ENCODE measurements at regions not wholly inside any gene's neighbourhood (a gene's known extent, or its start where the extent isn't known, plus 50 kb on each side); places are given as distances from the start of the nearest gene placed in this dataset.

GRCh38 chr1:227428803-227429202, 110.5 kb upstream of the CDC42BPA start:
- Histone ChIP-seq H3K9ac (ENCODE audit: extremely low read depth, insufficient read length, low read length) (no peak overlapping the region), H4K91ac (ENCODE audit: insufficient read length, low read depth, low read length) (no peak overlapping the region), H3K14ac (ENCODE audit: insufficient read depth, low read length) (no peak overlapping the region), H3K23me2 (ENCODE audit: insufficient read length, low read depth, low read length, poor library complexity, severe bottlenecking) (no peaks in the 10 kb centered on the region), H3K4me1 (ENCODE audit: insufficient read depth, low read length) (peaks cover 4% of the 10 kb centered on the region; the same call in 1 of the 2 replicates), H3K56ac (ENCODE audit: insufficient read length, low read depth, low read length) (no peak overlapping the region), H3K9me3 (ENCODE audit: control insufficient read depth, low read depth, low read length) (no peaks in the 10 kb centered on the region), H2BK15ac (ENCODE audit: low read depth, low read length) (no peak overlapping the region), H4K5ac (ENCODE audit: insufficient read length, low read depth, low read length) (no peak overlapping the region), H3T11ph (ENCODE audit: low read length) (no peak overlapping the region), H2AK5ac (ENCODE audit: insufficient read length, low read length) (no peak overlapping the region), H3K79me2 (ENCODE audit: insufficient read depth, low read length) (no peaks in the 10 kb centered on the region), H3K27ac (ENCODE audit: insufficient read length, low read depth, low read length) (no peak overlapping the region), H4K8ac (replicated peaks; ENCODE audit: insufficient read length, low read depth, low read length) (no peak overlapping the region), H2BK12ac (ENCODE audit: insufficient read length, low read depth, low read length) (no peak overlapping the region), H3K18ac (ENCODE audit: insufficient read length, low read depth, low read length) (no peak overlapping the region), H2BK120ac (ENCODE audit: low read depth, low read length, poor library complexity, severe bottlenecking) (no peak overlapping the region), H2BK20ac (ENCODE audit: low read depth, low read length, poor library complexity, severe bottlenecking) (no peak overlapping the region), H2BK5ac (ENCODE audit: insufficient read length, low read length) (no peak overlapping the region), H4K20me1 (ENCODE audit: control insufficient read depth, insufficient read depth, insufficient read length) (no peaks in the 10 kb centered on the region), H3K79me1 (ENCODE audit: insufficient read depth, low read depth, low read length, poor library complexity, severe bottlenecking) (no peaks in the 10 kb centered on the region), H2AFZ (ENCODE audit: low read length) (no peak overlapping the region), H3K4me2 (ENCODE audit: insufficient read depth, insufficient read length, low read length) (no peak overlapping the region), H3K23ac (ENCODE audit: insufficient read length, low read depth, low read length) (no peak overlapping the region), H3K4ac (ENCODE audit: low read depth, low read length) (no peak overlapping the region), H3K27me3 (ENCODE audit: insufficient read depth, low read length) (no peaks in the 10 kb centered on the region)
- WGBS (ENCODE audit: extremely low coverage, insufficient read length, low lambda C conversion rate): no CpG with 5 or more reads among the region's 4 CpGs
- DNase-seq: no peak
- H3K36me3 Mint-ChIP-seq (ENCODE audit: insufficient read depth in 1 of 3, low read depth in 3 of 3): no peaks in the 10 kb centered on the region; a peak in 2 of 7 replicates
- no peaks in the 10 kb centered on the region; a peak in 1 of 5 replicates for H3K9me3 Mint-ChIP-seq
- TF ChIP-seq CTCF (conservative IDR thresholded peaks at IDR 0.05): no peak
- peaks cover 4% of the 10 kb centered on the region for H3K27me3 Mint-ChIP-seq (ENCODE audit: low read depth)
- H3K27ac Mint-ChIP-seq: no peak overlapping the region
- no peak overlapping the region for H3K4me3 Mint-ChIP-seq
- peaks cover 10 to 12% of the 10 kb centered on the region in 2 experiments for H3K4me1 Mint-ChIP-seq
